Progenitor cell of endocrine pancreas (in vitro differentiated cells): ENCODE measurements at regions not wholly inside any gene's neighbourhood (a gene's known extent, or its start where the extent isn't known, plus 50 kb on each side); places are given as distances from the start of the nearest gene placed in this dataset.
"Not testable (repeated sequence)": the region's sequence is repeated elsewhere in the genome, so short reads cannot be mapped to it uniquely, and the experiment has no call there.

Experiments used
- DNase-seq: peaks from one replicate; pipeline ENCODE4 v3.0.0; 2021; ENCODE audit warnings: low spot score; ENCODE audit not compliant: unreplicated experiment
- H3K27ac Mint-ChIP-seq: 2 replicates; pipeline ENCODE4 v1.8.0; 2021; ENCODE audit warnings: mild to moderate bottlenecking, moderate library complexity, mixed read lengths
- H3K27me3 Mint-ChIP-seq: 2 replicates; pipeline ENCODE4 v1.8.0; 2021; ENCODE audit warnings: mixed read lengths
- H3K36me3 Mint-ChIP-seq: 2 replicates; pipeline ENCODE4 v1.8.0; 2022; ENCODE audit warnings: mixed read lengths; ENCODE audit not compliant: insufficient read depth
- H3K4me1 Mint-ChIP-seq: 2 replicates; pipeline ENCODE4 v1.8.0; 2021; ENCODE audit warnings: low read depth, mixed read lengths
- H3K4me3 Mint-ChIP-seq: 2 replicates; pipeline ENCODE4 v1.8.0; 2021; ENCODE audit warnings: low read depth, mild to moderate bottlenecking, moderate library complexity, mixed read lengths
- H3K9me3 Mint-ChIP-seq: 2 replicates; pipeline ENCODE4 v1.8.0; 2021; ENCODE audit warnings: low read depth, mixed read lengths
- TF ChIP-seq, protein P1 (sequence below): fragments of 200-600 bp; sonication (generic); IDR thresholded peaks from one replicate; pipeline ENCODE4 v1.5.0; 2021; ENCODE audit warnings: antibody characterized with exemption, mild to moderate bottlenecking; ENCODE audit not compliant: unreplicated experiment

DNA sequence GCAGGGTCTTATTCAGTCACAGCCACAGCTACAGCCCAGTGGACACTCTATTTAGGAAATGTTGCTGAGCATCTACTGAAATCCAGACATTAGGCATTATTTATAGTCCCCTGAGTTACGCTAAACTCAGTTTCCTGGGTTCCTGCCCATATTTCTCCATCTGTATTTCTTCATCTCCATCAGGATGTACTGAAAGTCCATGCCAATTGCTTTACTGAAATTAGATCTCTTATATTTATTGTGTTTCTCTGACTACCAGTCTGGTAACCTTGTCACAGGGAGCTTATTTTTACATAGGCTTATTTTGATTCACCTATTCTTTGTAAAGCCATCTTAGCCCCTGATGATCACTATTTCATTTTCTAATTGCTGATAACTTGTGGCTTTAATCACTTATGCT, 223.9 kb downstream of the TLE3 start:
- no peak overlapping the region for H3K4me3 Mint-ChIP-seq
- no peaks in the 10 kb centered on the region for H3K36me3 Mint-ChIP-seq
- H3K4me1 Mint-ChIP-seq = peaks cover 11% of the 10 kb centered on the region
- peaks cover 29% of the 10 kb centered on the region for H3K27me3 Mint-ChIP-seq
- TF ChIP-seq, protein P1, sequence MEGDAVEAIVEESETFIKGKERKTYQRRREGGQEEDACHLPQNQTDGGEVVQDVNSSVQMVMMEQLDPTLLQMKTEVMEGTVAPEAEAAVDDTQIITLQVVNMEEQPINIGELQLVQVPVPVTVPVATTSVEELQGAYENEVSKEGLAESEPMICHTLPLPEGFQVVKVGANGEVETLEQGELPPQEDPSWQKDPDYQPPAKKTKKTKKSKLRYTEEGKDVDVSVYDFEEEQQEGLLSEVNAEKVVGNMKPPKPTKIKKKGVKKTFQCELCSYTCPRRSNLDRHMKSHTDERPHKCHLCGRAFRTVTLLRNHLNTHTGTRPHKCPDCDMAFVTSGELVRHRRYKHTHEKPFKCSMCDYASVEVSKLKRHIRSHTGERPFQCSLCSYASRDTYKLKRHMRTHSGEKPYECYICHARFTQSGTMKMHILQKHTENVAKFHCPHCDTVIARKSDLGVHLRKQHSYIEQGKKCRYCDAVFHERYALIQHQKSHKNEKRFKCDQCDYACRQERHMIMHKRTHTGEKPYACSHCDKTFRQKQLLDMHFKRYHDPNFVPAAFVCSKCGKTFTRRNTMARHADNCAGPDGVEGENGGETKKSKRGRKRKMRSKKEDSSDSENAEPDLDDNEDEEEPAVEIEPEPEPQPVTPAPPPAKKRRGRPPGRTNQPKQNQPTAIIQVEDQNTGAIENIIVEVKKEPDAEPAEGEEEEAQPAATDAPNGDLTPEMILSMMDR = no peak
- no peak for DNase-seq
- peaks cover 3% of the 10 kb centered on the region for H3K9me3 Mint-ChIP-seq
- no peak overlapping the region for H3K27ac Mint-ChIP-seq

DNA sequence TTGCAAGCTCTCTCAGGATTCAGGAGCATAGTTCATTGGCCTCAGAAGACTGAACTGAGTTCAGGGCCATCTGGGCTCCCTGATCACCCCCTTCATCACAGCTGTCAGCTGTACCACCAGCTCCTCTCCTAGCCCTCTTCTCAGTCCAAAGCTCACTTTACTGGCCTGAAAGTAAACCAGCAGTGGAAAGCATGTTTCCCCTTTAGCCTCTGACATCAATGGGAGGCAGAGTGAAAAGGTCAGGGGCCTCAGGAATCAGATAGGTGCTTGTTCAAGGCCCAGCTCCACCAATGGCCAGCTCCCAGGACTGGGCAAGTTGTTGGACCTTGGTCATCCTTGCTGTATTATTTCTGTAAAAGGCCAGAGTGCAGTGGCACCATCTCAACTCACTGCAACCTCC, 223.4 kb downstream of the TLE3 start:
- peaks cover 32% of the 10 kb centered on the region for H3K27me3 Mint-ChIP-seq
- TF ChIP-seq, protein P1 = no peak
- H3K27ac Mint-ChIP-seq = no peak overlapping the region
- no peak overlapping the region for H3K4me3 Mint-ChIP-seq
- H3K4me1 Mint-ChIP-seq = peaks cover 6% of the 10 kb centered on the region
- H3K9me3 Mint-ChIP-seq = peaks cover 3% of the 10 kb centered on the region
- no peak for DNase-seq
- H3K36me3 Mint-ChIP-seq = no peaks in the 10 kb centered on the region

DNA sequence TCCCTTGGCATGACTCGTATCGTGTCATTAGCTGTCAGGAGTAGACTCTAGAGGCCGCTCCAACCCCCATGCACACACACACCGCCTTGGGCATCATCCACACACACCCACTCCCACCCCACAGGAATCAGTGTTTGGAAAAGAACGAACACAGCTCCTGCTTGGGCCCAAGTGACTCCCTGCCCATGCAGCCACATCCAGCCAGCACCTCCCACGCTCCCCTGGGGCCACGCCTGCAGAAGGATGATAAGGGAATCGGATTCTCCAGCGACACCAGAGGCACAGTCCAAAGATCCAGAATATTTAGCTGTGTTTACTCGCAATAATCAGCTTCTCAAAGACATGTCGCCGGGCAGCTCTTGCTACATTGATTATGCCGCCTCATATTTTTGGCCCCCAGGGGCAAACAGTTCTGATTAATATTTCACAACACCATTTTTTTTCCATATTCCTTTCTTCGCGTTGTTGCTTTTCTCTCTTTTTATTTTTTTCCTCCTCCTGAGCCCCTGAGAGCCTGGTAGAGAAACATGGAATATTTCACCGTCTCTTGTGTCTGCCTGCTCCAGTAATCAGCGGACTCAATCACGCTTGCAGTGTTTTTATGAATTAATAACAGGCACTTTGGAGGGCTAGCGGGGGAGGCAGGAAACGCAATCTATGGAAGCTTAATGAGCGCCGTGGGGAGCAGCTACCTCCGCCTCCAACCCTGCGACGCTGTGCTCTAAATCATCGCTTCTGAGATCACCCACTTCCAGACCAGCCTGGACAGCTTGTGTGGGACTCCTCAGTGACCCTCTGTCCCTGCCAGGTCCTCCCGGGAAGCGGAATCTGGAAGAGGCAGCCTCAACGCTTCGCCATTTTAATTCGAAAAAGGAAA, 221.4 kb downstream of the TLE3 start:
- Mint-ChIP-seq H3K4me3 (no peak overlapping the region), H3K36me3 (no peaks in the 10 kb centered on the region), H3K4me1 (no peaks in the 10 kb centered on the region), H3K27me3 (peaks cover 29% of the 10 kb centered on the region), H3K9me3 (peaks cover 3% of the 10 kb centered on the region), H3K27ac (no peak overlapping the region)
- no peak for DNase-seq
- TF ChIP-seq, protein P1 = no peak

DNA sequence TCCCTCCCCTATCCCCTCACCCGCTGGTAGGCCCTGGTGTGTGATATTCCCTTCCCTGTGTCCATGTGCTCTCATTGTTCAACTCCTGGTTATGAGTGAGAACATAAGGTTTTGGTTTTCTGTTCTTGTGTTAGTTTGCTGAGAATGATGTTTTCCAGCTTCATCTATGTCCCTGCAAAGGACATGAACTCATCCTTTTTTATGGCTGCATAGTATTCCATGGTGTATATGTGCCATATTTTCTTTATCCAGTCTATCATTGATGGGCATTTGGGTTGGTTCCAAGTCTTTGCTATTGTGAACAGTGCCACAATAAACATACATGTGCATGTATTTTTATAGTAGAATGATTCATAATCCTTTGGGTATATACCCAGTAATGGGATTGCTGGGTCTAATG, 217.8 kb downstream of the TLE3 start:
- not testable (repeated sequence) for H3K4me3 Mint-ChIP-seq, H3K9me3 Mint-ChIP-seq, H3K36me3 Mint-ChIP-seq, H3K27ac Mint-ChIP-seq, DNase-seq, H3K4me1 Mint-ChIP-seq
- H3K27me3 Mint-ChIP-seq = peaks cover 42% of the 10 kb centered on the region

DNA sequence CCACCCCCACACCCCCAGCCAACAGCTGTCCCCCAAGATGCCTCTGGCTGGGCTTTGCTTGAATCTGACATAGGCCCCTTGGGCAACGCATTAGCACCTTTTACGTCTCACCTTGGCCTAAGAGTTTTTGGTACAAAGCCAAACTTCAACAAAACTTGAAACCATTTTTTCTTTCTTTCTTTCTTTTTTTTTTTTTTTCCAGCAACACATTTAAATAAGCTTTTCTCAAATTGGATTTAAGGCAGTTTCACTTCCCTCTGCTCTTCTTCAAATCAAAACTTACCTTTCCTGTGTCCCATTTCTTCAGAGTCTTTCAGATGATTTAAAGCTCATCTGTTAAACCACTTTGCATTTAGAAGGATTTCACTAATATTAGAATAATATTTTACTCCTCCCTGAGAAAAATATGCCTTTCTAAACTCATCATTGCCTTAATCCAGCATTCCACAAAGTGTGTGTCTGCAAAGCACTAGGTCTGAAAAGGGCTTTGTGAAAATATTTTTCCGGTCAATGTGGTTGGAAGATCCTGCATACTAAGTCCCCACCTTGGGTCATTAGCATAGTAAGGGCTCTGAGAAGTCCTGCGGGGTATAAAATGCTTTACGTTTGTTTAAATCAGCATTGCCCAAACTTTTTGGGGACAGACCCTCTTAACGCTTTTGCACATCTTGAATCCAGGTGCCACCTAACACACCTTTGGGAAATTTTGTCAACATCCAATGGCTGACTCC, 217.0 kb downstream of the TLE3 start:
- Mint-ChIP-seq H3K27ac (no peak overlapping the region), H3K27me3 (peaks cover 49% of the 10 kb centered on the region), H3K36me3 (no peaks in the 10 kb centered on the region)

More for the DNA sequence above, 217.0 kb downstream of the TLE3 start:
- DNase-seq = no peak
- Mint-ChIP-seq H3K4me1 (peaks cover 2% of the 10 kb centered on the region), H3K4me3 (no peak overlapping the region), H3K9me3 (no peaks in the 10 kb centered on the region)
- TF ChIP-seq, protein P1 = no peak
